ENCODE measurements at regions not wholly inside any gene's neighbourhood (a gene's known extent, or its start where the extent isn't known, plus 50 kb on each side); places are given as distances from the start of the nearest gene placed in this dataset.

- Histone ChIP-seq H3K9ac (ENCODE audit: low read length) (no peak overlapping the region), H3K27me3 (ENCODE audit: insufficient read depth, low read depth, low read length) (no peaks in the 10 kb centered on the region), H3K4me2 (ENCODE audit: low read length) (no peak overlapping the region), H3K79me2 (replicated peaks; ENCODE audit: insufficient read depth, low read length) (no peaks in the 10 kb centered on the region), H3K27ac (ENCODE audit: low read length) (no peak overlapping the region), H3K4me3 (ENCODE audit: low read length) (no peak overlapping the region), H3K36me3 (ENCODE audit: insufficient read depth, low read length) (no peaks in the 10 kb centered on the region), H3F3A (ENCODE audit: insufficient read depth, low read length, poor library complexity, severe bottlenecking) (no peaks in the 10 kb centered on the region), H2AFZ (ENCODE audit: low read depth, low read length) (no peak overlapping the region), H4K20me1 (ENCODE audit: insufficient read depth) (no peaks in the 10 kb centered on the region), H3K9me2 (ENCODE audit: insufficient read depth, low read length) (no peaks in the 10 kb centered on the region), H3K9me3 (ENCODE audit: low read length) (no peaks in the 10 kb centered on the region)
- TF ChIP-seq MXI1 (conservative IDR thresholded peaks at IDR 0.05; ENCODE audit: poor library complexity, severe bottlenecking) (no peak), EZH2 (IDR thresholded peaks at IDR 0.05; ENCODE audit: borderline replicate concordance, insufficient read depth, low read length, poor library complexity, severe bottlenecking) (no peak), REST (IDR thresholded peaks at IDR 0.05; ENCODE audit: borderline replicate concordance) (no peak), EP300 (conservative IDR thresholded peaks at IDR 0.05; ENCODE audit: poor library complexity, severe bottlenecking) (no peak), TAF1 (IDR thresholded peaks at IDR 0.05; ENCODE audit: low read depth) (no peak), SMC3 (conservative IDR thresholded peaks at IDR 0.05; ENCODE audit: poor library complexity) (no peak), RAD21 (conservative IDR thresholded peaks at IDR 0.05) (no peak)
Observed at GRCh38 chr3:110077093-110077492, 739.7 kb upstream of the DPPA4 start.

GRCh38 chr3:110093411-110093810 lies 756.1 kb upstream of the DPPA4 start:
- H3K4me3 ChIP-seq (ENCODE audit: low read length), result no peak overlapping the region

More at GRCh38 chr3:110093411-110093810, 756.1 kb upstream of the DPPA4 start:
- Histone ChIP-seq H3K27me3 (ENCODE audit: insufficient read depth, low read depth, low read length) (no peaks in the 10 kb centered on the region), H4K20me1 (ENCODE audit: insufficient read depth) (no peaks in the 10 kb centered on the region), H3K36me3 (ENCODE audit: insufficient read depth, low read length) (no peaks in the 10 kb centered on the region), H3K9ac (ENCODE audit: low read length) (no peak overlapping the region), H3K9me3 (ENCODE audit: low read length) (no peaks in the 10 kb centered on the region), H3K9me2 (ENCODE audit: insufficient read depth, low read length) (no peaks in the 10 kb centered on the region), H2AFZ (ENCODE audit: low read depth, low read length) (no peak overlapping the region), H3K27ac (ENCODE audit: low read length) (no peak overlapping the region), H3K79me2 (replicated peaks; ENCODE audit: insufficient read depth, low read length) (no peaks in the 10 kb centered on the region), H3F3A (ENCODE audit: insufficient read depth, low read length, poor library complexity, severe bottlenecking) (no peaks in the 10 kb centered on the region), H3K4me2 (ENCODE audit: low read length) (no peak overlapping the region)
- TF ChIP-seq REST (IDR thresholded peaks at IDR 0.05; ENCODE audit: borderline replicate concordance) (no peak), CTCF (IDR thresholded peaks at IDR 0.05; ENCODE audit: poor library complexity, severe bottlenecking) (no peak), TAF1 (IDR thresholded peaks at IDR 0.05; ENCODE audit: low read depth) (no peak), MXI1 (conservative IDR thresholded peaks at IDR 0.05; ENCODE audit: poor library complexity, severe bottlenecking) (no peak), SMC3 (conservative IDR thresholded peaks at IDR 0.05; ENCODE audit: poor library complexity) (no peak), EP300 (conservative IDR thresholded peaks at IDR 0.05; ENCODE audit: poor library complexity, severe bottlenecking) (no peak), RAD21 (conservative IDR thresholded peaks at IDR 0.05) (no peak), POLR2AphosphoS5 (IDR thresholded peaks at IDR 0.05) (no peak), EZH2 (IDR thresholded peaks at IDR 0.05; ENCODE audit: borderline replicate concordance, insufficient read depth, low read length, poor library complexity, severe bottlenecking) (no peak)
